ENCODE measurements at regions not wholly inside any gene's neighbourhood (a gene's known extent, or its start where the extent isn't known, plus 50 kb on each side); places are given as distances from the start of the nearest gene placed in this dataset.
A peak's percentile ranks its signal among the peaks of the same experiment; 100 is the strongest.
"Not testable (repeated sequence)": the region's sequence is repeated elsewhere in the genome, so short reads cannot be mapped to it uniquely, and the experiment has no call there.

GRCh38 chr7:4437916-4438315 is 244.2 kb upstream of the FOXK1 start:
- no peak for DNase-seq (ENCODE audit: low read depth)

- no peak for DNase-seq (ENCODE audit: low read depth)
Observed at GRCh38 chr7:4438723-4439245, 243.3 kb upstream of the FOXK1 start.

DNA sequence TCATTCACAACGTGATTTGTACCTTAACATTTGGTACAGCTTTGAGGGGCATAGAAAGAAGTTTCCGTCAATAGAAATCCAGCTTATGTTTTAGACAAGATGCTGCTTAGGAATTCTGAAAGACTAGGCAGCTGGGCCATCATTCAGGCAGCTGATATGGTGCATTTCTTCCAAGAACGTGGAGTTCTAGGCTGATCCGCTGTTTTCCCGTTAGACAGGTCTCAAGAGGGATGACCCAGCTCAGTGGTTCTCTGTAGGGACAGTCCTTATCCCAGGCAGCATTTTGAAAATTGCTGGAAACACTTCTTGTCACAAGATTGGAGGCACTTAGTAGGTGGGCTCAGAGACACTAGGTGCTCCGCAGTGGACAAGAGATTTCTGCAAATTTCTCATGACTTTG is 242.7 kb upstream of the FOXK1 start:
- DNase-seq (ENCODE audit: low read depth): no peak

- DNase-seq (ENCODE audit: low read depth): no peak
Observed at GRCh38 chr7:4444106-4444505, 238.0 kb upstream of the FOXK1 start.

- DNase-seq (ENCODE audit: low read depth): no peak
Observed at GRCh38 chr7:4445777-4446176, 236.3 kb upstream of the FOXK1 start.

DNA sequence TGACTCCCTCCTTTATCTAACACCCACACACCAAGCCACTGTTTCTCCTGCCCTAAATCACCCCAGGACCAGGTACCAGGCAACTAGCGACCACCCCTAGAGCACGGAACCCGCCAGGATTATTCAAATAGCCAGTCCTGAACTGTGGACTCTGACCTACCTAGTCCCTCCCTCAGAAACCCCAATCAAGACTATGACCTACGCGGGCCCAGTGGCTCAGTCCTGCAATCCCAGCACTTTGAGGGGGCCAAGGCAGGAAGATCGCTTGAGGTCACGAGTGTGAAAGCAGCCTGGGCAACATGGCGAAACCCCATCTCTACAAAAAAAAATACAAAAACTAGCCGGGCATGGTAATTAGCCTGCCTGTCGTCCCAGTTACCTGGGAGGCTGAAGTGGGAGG is 232.8 kb upstream of the FOXK1 start:
- no peak for DNase-seq (ENCODE audit: low read depth)

DNA sequence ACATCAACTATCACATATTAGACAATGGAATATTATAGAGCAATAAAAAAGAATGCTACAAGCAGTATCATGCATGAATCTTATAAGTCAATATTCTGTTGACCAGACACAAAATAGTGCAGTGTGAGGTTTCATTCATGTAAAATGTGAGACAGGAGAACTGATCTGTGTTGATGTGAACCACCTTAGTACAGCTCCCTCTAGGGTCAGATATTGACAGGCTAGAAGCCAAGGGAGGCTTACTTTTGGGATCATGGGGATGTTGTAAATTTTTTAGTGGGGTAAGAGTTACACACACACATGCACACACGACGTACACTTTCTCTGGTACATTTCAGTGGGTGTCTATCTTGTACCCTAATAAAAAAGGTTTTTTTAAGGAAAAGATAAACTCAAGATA is 231.6 kb upstream of the FOXK1 start:
- DNase-seq (ENCODE audit: low read depth): no peak

GRCh38 chr7:4460597-4460996 is 221.5 kb upstream of the FOXK1 start:
- DNase-seq (ENCODE audit: low read depth): no peak

DNA sequence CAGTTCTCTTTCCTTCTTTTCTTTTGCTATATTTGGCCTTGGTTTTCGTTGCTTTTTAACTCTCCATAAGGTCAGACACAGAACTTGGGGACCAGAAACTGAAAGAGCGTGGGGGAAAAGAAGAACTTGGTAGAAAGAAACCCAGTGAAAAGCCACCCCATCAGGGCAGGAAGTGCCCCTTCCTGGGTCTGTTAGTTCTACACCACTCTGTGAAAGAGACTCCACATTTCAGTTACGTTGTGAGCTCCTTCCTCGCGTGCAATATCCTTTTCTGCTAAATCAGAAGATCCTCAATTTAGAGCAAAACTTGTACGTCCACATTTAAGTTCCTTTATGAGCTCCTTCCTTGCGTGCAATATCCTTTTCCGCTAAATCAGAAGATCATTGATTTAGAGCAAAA is 220.6 kb upstream of the FOXK1 start:
- DNase-seq (ENCODE audit: low read depth): no peak

DNA sequence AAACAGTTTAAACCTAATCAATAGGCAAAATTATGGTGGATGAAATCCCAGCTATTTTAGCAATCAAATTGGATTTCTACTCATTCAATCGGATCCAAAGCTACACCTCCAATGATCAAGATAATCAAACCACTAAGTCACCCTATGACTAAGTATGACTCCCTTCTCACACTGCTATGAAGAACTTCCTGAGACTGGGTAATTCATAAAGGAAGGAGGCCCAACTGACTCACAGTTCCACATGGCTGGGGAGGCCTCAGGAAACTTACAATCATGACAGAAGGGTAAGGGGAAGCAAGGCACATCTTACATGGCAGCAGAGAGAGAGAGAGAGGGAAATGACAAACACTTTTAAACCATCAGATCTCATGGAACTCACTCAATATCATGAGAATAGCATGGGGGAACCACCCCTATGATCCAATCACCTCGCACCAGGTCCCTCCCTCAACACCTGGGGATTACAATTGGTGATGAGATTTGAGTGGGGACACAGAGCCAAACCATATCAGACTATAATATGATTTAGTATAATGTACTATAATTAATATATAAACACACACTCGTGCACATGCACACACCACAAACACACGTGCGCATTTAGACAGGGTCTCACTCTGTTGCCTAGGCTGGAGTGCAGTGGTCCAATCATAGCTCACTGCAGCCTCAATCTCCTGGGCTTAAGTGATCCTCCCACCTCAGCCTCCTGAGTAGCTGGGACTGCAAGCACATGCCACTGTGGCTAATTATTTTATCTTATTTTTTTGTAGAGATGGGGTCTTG is 213.6 kb upstream of the FOXK1 start:
- no peak for DNase-seq (ENCODE audit: low read depth)

GRCh38 chr7:4470246-4470645 is 211.8 kb upstream of the FOXK1 start:
- no peak for DNase-seq (ENCODE audit: low read depth)

DNA sequence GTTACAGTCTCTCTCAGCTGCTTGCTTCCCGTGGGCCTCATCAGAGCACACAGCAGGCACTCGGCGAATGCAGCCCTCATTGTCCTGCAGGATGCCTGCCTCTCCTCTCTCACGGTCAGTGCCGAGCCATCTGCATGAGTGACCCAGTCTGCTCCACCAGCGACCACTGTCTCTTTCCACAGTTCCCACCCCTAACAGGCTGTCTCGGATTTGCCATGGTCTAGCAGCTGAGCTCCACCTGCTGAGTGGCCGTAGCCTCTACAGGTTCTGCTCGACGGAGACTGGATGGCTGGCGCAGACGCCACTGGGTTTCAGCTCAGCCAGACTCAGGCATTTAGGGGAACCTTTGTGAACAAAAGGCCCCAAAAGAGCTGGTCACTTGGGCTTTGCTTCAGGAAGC is 209.4 kb upstream of the FOXK1 start:
- DNase-seq (ENCODE audit: low read depth): no peak

DNA sequence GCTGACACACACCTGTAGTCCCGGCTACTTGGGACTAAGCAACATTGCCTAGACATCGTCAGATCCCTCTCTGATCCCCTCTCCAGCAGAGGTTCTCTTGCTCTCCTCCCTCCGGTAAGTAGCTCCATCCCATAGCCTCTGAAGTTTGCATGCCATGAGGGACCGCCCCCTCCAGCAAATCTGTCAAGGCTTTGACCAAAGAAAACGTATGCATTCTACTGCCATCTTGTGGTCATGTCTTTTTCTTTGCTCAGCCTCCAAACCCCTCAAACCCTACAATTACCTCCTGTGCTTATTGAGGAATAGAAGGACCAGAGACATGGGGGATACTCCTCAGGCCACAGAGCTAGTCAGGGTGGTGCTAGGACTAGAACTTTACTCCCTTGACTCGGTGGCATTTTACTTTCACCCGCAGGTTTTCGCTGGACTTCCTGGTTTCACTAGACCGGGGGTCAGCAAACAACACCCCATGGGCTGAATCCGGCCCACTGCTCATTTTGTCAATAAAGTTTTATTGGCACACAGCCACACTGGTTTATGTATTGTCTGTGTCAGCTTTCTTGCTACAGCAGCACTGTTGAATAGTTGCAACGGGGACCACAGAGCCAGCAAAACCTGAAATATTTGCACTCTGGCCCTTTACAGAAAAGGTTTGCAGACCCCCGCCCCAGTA is 202.6 kb upstream of the FOXK1 start:
- peak; percentile 20 for DNase-seq (ENCODE audit: low read depth)

GRCh38 chr7:4480131-4480530 is 202.0 kb upstream of the FOXK1 start:
- not testable (repeated sequence) for DNase-seq (ENCODE audit: low read depth)

DNA sequence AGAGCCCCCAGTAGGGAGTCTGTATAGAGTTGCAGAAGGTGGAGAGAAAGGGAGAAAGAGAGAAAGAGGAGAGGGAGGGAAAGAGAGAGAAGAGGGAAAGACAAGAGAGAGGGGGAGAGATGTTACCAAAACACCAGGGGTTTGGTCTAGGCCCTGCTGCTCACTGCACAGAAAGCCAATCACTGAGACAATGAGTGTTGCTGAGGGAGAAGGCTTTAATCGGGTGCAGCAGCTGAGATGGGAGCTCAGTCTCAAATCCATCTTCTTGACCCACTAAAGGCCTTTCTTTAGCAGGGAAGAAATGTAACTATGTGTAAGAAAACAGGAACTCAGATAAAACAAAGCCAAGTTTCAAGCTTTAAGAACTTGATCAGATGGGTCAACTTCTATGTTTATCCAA is 198.2 kb upstream of the FOXK1 start:
- no peak for DNase-seq (ENCODE audit: low read depth)

DNA sequence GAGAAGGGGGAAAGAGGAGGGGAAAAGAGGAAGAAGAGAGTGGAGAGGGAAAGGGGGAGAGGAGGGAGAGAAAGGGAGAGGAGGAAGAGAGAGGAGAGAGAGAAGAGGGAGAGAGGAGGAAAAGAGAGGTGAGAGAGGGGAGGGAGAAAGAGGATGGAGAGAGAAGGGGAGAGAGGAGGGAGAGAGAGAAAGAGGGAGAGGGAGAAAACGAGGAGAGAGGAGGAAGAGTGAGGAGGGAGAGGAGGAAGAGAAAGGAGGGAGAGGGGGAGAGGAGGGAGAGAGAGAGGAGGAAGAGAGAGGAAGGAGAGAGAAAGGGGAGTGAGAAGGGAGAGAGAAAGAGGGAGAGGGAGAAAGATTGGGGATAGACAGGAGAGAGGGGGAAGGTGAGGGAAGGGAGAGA is 197.6 kb upstream of the FOXK1 start:
- no peak for DNase-seq (ENCODE audit: low read depth)

DNA sequence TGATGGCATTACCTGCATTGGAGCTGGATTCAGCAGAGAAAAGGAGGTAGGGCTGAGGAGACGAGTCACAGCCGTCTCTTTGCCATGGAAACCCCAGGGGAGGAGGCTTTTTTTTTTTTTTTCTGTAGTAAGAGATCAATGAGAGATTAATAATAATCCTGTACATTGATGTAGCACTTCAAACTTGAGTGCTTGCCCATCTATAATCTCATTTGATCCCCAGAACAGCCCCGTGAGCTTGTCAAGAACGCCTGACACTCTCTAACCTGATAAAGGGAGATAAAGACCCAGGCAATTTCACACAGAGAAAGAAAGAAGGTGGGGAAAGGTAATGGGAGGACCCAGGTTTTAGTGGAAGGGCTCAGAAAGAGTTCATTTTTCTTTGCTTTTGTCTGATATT is 195.2 kb upstream of the FOXK1 start:
- no peak for DNase-seq (ENCODE audit: low read depth)

GRCh38 chr7:4496911-4497310 is 185.2 kb upstream of the FOXK1 start:
- not testable (repeated sequence) for DNase-seq (ENCODE audit: low read depth)

DNA sequence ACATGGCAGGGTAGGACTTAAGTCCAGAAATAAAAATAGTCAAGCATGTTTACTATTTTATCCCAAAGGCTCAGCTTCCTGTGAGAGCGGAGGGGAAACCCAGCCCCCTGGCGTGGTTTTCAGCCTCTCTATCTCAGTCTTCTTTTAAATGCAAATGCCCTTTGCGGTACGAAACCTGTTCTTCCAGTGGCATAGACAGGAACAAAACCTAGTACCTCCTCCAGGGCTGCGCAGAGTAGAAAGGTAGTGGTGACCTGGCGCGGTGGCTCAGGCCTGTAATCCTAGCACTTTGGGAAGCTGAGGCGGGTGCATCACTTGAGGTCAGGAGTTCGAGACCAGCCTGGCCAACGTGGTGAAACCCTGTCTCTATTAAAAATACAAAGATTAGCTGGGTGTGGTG is 181.3 kb upstream of the FOXK1 start:
- DNase-seq (ENCODE audit: low read depth): no peak

- not testable (repeated sequence) for DNase-seq (ENCODE audit: low read depth)
Observed at GRCh38 chr7:4507886-4508285, 174.2 kb upstream of the FOXK1 start.

GRCh38 chr7:4513450-4513849 is 168.6 kb upstream of the FOXK1 start:
- DNase-seq (ENCODE audit: low read depth): no peak

DNA sequence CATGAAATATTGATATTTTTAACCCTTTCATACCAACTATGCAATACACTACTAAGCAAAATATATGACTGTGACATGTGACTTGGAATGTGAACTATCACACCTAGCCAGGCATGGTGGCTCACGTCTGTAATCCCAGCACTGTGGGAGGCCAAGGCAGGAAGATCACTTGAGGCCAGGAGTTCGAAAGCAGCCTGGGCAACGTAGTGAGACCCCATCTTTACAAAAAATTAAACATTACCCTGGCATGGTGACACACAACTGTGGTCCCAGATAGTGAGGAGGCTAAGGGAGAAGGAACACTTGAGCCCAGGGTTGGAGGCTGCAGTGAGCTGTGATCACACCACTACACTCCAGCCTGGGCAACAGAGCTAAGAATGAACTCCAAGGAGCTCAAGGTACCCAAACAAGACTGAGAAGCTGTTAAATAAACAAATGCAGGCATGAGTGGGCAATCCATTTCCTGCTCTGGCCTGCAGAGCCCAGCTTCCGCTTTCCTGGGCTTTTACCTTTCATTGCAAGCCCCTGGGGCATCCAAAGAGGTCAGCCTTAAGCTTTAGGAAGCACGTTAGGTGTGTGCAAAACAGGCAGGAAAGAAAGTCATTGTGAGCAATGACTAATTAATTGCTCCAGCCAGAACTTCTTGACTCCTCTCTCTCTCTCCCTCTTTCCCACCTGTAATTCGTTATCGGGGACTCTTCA is 162.1 kb upstream of the FOXK1 start:
- peak; percentile 27 for DNase-seq (ENCODE audit: low read depth)

- DNase-seq (ENCODE audit: low read depth): no peak
Observed at GRCh38 chr7:4523219-4523618, 158.9 kb upstream of the FOXK1 start.

All from renal cortical epithelial cell (primary cell).